IMR-90 (cell line): ENCODE measurements at regions not wholly inside any gene's neighbourhood (a gene's known extent, or its start where the extent isn't known, plus 50 kb on each side); places are given as distances from the start of the nearest gene placed in this dataset.

Experiments
- ATAC-seq: fragments of 200-7000 bp; cut with Tn5 transposase; 2 replicates; pipeline ENCODE4 v1.9.1; 2020; ENCODE audit warnings: low read depth, mild to moderate bottlenecking, moderate library complexity
- BruUV-seq: library from RNA; stranded (reverse); fragments of 400-500 nt; replicated peaks from 2 replicates; lab custom pipeline; 2021; lab: Mats Ljungman, UMichigan
- CTCF ChIA-PET: fragments of 300-600 bp; formaldehyde crosslinking; extraction: SDS; loops from one replicate; lab custom pipeline; 2021; ENCODE audit warnings: antibody characterized with exemption; lab: Yijun Ruan, JAX
- POLR2A ChIA-PET: fragments of 300-600 bp; sonication (Branson Sonifier 250); formaldehyde crosslinking; loops from one replicate; lab custom pipeline; 2022; ENCODE audit warnings: antibody characterized with exemption; ENCODE audit not compliant: unreplicated experiment; lab: Charles Lee
- DNase-seq: peaks from one replicate; pipeline ENCODE4 v3.0.0; 2013
- H2AFZ ChIP-seq: replicated peaks from 2 replicates; pipeline ENCODE3; 2013; ENCODE audit warnings: low read length, mild to moderate bottlenecking; ENCODE audit not compliant: poor library complexity
- H2AK5ac ChIP-seq: 2 replicates; pipeline ENCODE4 v1.6.1; 2013; ENCODE audit warnings: low read depth, low read length, inconsistent platforms
- H2AK9ac ChIP-seq: replicated peaks from 2 replicates; pipeline ENCODE3; 2013; ENCODE audit warnings: mild to moderate bottlenecking, low read depth, low read length, moderate library complexity; ENCODE audit not compliant: poor library complexity
- H2BK120ac ChIP-seq: 2 replicates; pipeline ENCODE4 v1.6.1; 2013; ENCODE audit warnings: low read depth, low read length, inconsistent platforms
- H2BK15ac ChIP-seq: 3 replicates; pipeline ENCODE4 v1.6.1; 2013; ENCODE audit warnings: low read depth, low read length, inconsistent platforms
- H2BK20ac ChIP-seq: 2 replicates; pipeline ENCODE4 v1.6.1; 2013; ENCODE audit warnings: low read depth, mild to moderate bottlenecking, inconsistent platforms, low read length, moderate library complexity
- H2BK5ac ChIP-seq: 2 replicates; pipeline ENCODE4 v1.6.1; 2013; ENCODE audit warnings: mild to moderate bottlenecking, low read depth, low read length, inconsistent platforms; ENCODE audit not compliant: poor library complexity, severe bottlenecking
- H3K14ac ChIP-seq: replicated peaks from 2 replicates; pipeline ENCODE4 v1.6.1; 2013; ENCODE audit warnings: low read depth, low read length, inconsistent platforms
- H3K18ac ChIP-seq: 2 replicates; pipeline ENCODE4 v1.6.1; 2013; ENCODE audit warnings: low read depth, low read length, control low read depth
- H3K23ac ChIP-seq: 2 replicates; pipeline ENCODE4 v1.6.1; 2013; ENCODE audit warnings: low read depth, low read length, inconsistent platforms
- H3K27ac ChIP-seq: 2 replicates; pipeline ENCODE4 v1.5.1; 2013; ENCODE audit warnings: mild to moderate bottlenecking, control low read depth, low read length; ENCODE audit not compliant: insufficient read depth
- H3K27me3 ChIP-seq: 2 replicates; pipeline ENCODE4 v1.6.1; 2013; ENCODE audit warnings: low read length; ENCODE audit not compliant: control insufficient read depth, insufficient read depth
- H3K36me3 ChIP-seq: 2 replicates; pipeline ENCODE4 v1.6.1; 2013; ENCODE audit warnings: low read length, mixed read lengths; ENCODE audit not compliant: control insufficient read depth, insufficient read depth
- H3K4ac ChIP-seq: 2 replicates; pipeline ENCODE4 v1.6.1; 2013; ENCODE audit warnings: low read depth, low read length, inconsistent platforms
- H3K4me1 ChIP-seq: 2 replicates; pipeline ENCODE4 v1.6.1; 2013; ENCODE audit warnings: low read length, mixed read lengths; ENCODE audit not compliant: control insufficient read depth, insufficient read depth
- H3K4me2 ChIP-seq: 2 replicates; pipeline ENCODE4 v1.6.1; 2013; ENCODE audit warnings: low read depth, mild to moderate bottlenecking, control low read depth, low read length, moderate library complexity
- H3K4me3 ChIP-seq: 2 replicates; pipeline ENCODE4 v1.5.1; 2013; ENCODE audit warnings: low read depth, mild to moderate bottlenecking, control low read depth, low read length, moderate library complexity; ENCODE audit not compliant: insufficient read depth
- H3K56ac ChIP-seq: 2 replicates; pipeline ENCODE4 v1.6.1; 2013; ENCODE audit warnings: low read length, inconsistent platforms; ENCODE audit not compliant: insufficient read depth; ENCODE audit errors: extremely low read depth
- H3K79me1 ChIP-seq, 2 experiments: 2 replicates each; pipeline ENCODE4 v1.6.1; 2013; ENCODE audit warnings: low read length in 2 of 2, inconsistent platforms in 1 of 2, low read depth in 1 of 2
- H3K9ac ChIP-seq: 2 replicates; pipeline ENCODE4 v1.6.1; 2013; ENCODE audit warnings: low read depth, low read length, control low read depth
- H3K9me1 ChIP-seq: 2 replicates; pipeline ENCODE4 v1.6.1; 2013; ENCODE audit warnings: low read length, inconsistent platforms; ENCODE audit not compliant: insufficient read depth
- H3K9me3 ChIP-seq: 2 replicates; pipeline ENCODE4 v1.6.1; 2013; ENCODE audit warnings: low read length; ENCODE audit not compliant: control insufficient read depth, insufficient read depth
- H4K20me1 ChIP-seq: 2 replicates; pipeline ENCODE4 v1.6.1; 2013; ENCODE audit warnings: low read length, inconsistent platforms; ENCODE audit not compliant: insufficient read depth
- H4K5ac ChIP-seq: 2 replicates; pipeline ENCODE4 v1.6.1; 2013; ENCODE audit warnings: mild to moderate bottlenecking, low read depth, low read length, control low read depth
- H4K8ac ChIP-seq, 2 experiments: 2 replicates each; pipeline ENCODE4 v1.6.1; 2013; ENCODE audit warnings: low read depth in 2 of 2, low read length in 2 of 2, control low read depth in 1 of 2, inconsistent platforms in 1 of 2
- H4K91ac ChIP-seq: 2 replicates; pipeline ENCODE4 v1.6.1; 2013; ENCODE audit warnings: low read depth, low read length, inconsistent platforms; ENCODE audit not compliant: insufficient read depth
- RAD21 ChIP-seq: IDR thresholded peaks from 2 replicates; pipeline ENCODE4 v1.6.1; 2012; ENCODE audit warnings: low read length, improper control_type of control experiment
- dilution Hi-C: fragments of 300-500 bp; cut with HindIII; formaldehyde crosslinking; loops from one replicate; pipeline ENCODE4 v1.14.3; 2018; ENCODE audit warnings: low sequenced_read_pairs; ENCODE audit not compliant: unreplicated experiment
- in situ Hi-C: fragments of 300-500 bp; cut with MboI; formaldehyde crosslinking; loops from 3 replicates; pipeline ENCODE4 v1.14.3; 2019; ENCODE audit warnings: low sequenced_read_pairs, inconsistent platforms, mixed read lengths
- intact Hi-C: fragments of 100-400 bp; cut with micrococcal nuclease; formaldehyde crosslinking; loops from 2 replicates; pipeline ENCODE4 v1.10.0; 2022

DNA sequence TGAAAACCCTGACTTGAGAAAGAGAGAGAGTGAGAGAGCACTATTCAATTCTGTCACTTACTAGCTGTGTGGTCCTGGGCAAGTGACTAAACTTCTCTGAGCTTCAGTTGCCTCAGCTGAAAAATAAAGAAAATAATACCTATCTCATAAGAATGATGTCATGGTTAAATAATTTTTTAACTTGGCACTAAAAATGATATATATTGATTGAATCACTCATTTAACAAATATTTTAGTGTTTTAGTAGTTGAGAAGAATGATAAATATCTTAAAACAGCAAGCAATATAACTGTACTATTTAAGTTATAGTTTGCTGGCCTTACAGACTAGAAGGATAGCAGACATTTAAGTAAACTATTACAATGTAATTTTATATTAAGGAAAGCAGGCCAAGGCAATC lies 764.2 kb downstream of the DIAPH3 start:
- ChIA-PET POLR2A (no interaction called here), CTCF (interaction anchor here (1.6 kb wide), 1 partner anchor 278 kb away, joined by 6 read pairs; no protein-coding TSS in a partner anchor)
- no peak overlapping the region for H3K27ac ChIP-seq
- H3K56ac ChIP-seq: no peak overlapping the region
- H3K4me2 ChIP-seq: no peak overlapping the region
- dilution Hi-C loops (no loop called here), intact Hi-C loops (no loop called here), in situ Hi-C loops (loop anchor here (10.0 to 25.0 kb wide), 4 partner anchors 365 to 938 kb away; no protein-coding TSS in a partner anchor)
- no peaks in the 10 kb centered on the region for H3K27me3 ChIP-seq
- H3K4ac ChIP-seq: no peak overlapping the region
- H3K9me1 ChIP-seq: no peaks in the 10 kb centered on the region
- no peaks in the 10 kb centered on the region for H4K20me1 ChIP-seq
- no peak overlapping the region for H2AK5ac ChIP-seq
- no peak overlapping the region for H3K23ac ChIP-seq
- H2BK15ac ChIP-seq: no peak overlapping the region
- TF ChIP-seq RAD21: no peak
- H3K9ac ChIP-seq: no peak overlapping the region
- DNase-seq: no peak
- no peak overlapping the region for H2AFZ ChIP-seq
- H4K5ac ChIP-seq: no peak overlapping the region
- H3K4me3 ChIP-seq: no peak overlapping the region
- no peak overlapping the region for H2BK5ac ChIP-seq
- H3K79me1 ChIP-seq: no peaks in the 10 kb centered on the region
- H4K91ac ChIP-seq: no peak overlapping the region
- no peaks in the 10 kb centered on the region for H3K36me3 ChIP-seq
- H3K4me1 ChIP-seq: no peaks in the 10 kb centered on the region
- ATAC-seq: no peak
- H4K8ac ChIP-seq: no peak overlapping the region
- no peak overlapping the region for H3K14ac ChIP-seq
- no peak overlapping the region for H3K18ac ChIP-seq
- BruUV-seq: no TSS peak
- no peak overlapping the region for H2BK120ac ChIP-seq
- no peak overlapping the region for H2BK20ac ChIP-seq
- no peak overlapping the region for H2AK9ac ChIP-seq
- H3K9me3 ChIP-seq: no peaks in the 10 kb centered on the region
